SK-N-SH treated with all-trans-retinoic acid at 6 μM for 48 hours (cell line): ENCODE measurements at regions not wholly inside any gene's neighbourhood (a gene's known extent, or its start where the extent isn't known, plus 50 kb on each side); places are given as distances from the start of the nearest gene placed in this dataset.
"Not testable (repeated sequence)": the region's sequence is repeated elsewhere in the genome, so short reads cannot be mapped to it uniquely, and the experiment has no call there.

ENCODE experiments used
- ATAC-seq: fragments of 200-7000 bp; cut with Tn5 transposase; 3 replicates; pipeline ENCODE4 v1.9.1; 2020; ENCODE audit warnings: mild to moderate bottlenecking, moderate library complexity
- ARNTL ChIP-seq: fragments of 450-650 bp; formaldehyde crosslinking; IDR thresholded peaks from 2 replicates; pipeline ENCODE4 v1.5.0; 2020; ENCODE audit warnings: low read depth, mild to moderate bottlenecking, moderate library complexity, borderline replicate concordance
- CREB5 ChIP-seq: fragments of 250-450 bp; sonication (Bioruptor Pico); IDR thresholded peaks from 2 replicates; pipeline ENCODE4 v1.5.1; 2020; ENCODE audit warnings: low read depth, mild to moderate bottlenecking, moderate library complexity
- CSDC2 ChIP-seq: fragments of 250-450 bp; sonication (Bioruptor Pico); IDR thresholded peaks from 2 replicates; pipeline ENCODE4 v1.5.0; 2020; ENCODE audit warnings: mild to moderate bottlenecking, moderate library complexity
- CSRNP3 ChIP-seq: fragments of 250-450 bp; sonication (Bioruptor Pico); IDR thresholded peaks from 2 replicates; pipeline ENCODE4 v1.5.1; 2021; ENCODE audit warnings: mild to moderate bottlenecking, moderate library complexity
- GLIS3 ChIP-seq: fragments of 250-450 bp; sonication (Bioruptor Pico); IDR thresholded peaks from 2 replicates; pipeline ENCODE4 v1.5.0; 2020; ENCODE audit warnings: mild to moderate bottlenecking, moderate library complexity
- ISL1 ChIP-seq: fragments of 250-450 bp; sonication (Bioruptor Pico); IDR thresholded peaks from 2 replicates; pipeline ENCODE4 v2.1.2; 2022; ENCODE audit warnings: mild to moderate bottlenecking, moderate library complexity
- OSR1 ChIP-seq: fragments of 250-450 bp; sonication (Bioruptor Pico); IDR thresholded peaks from 2 replicates; pipeline ENCODE4 v1.8.0; 2022; ENCODE audit warnings: moderate library complexity, mild to moderate bottlenecking, inconsistent platforms
- PATZ1 ChIP-seq: fragments of 250-450 bp; sonication (Bioruptor Pico); IDR thresholded peaks from 2 replicates; pipeline ENCODE4 v1.8.0; 2020; ENCODE audit warnings: mild to moderate bottlenecking, moderate library complexity, borderline replicate concordance
- POU6F1 ChIP-seq: fragments of 250-450 bp; sonication (Bioruptor Pico); IDR thresholded peaks from 2 replicates; pipeline ENCODE4 v1.8.0; 2021; ENCODE audit warnings: low read depth, mild to moderate bottlenecking, moderate library complexity, borderline replicate concordance
- PPARA ChIP-seq: fragments of 250-450 bp; sonication (Bioruptor Pico); IDR thresholded peaks from 2 replicates; pipeline ENCODE4 v1.5.0; 2020; ENCODE audit warnings: mild to moderate bottlenecking, borderline replicate concordance
- RARB ChIP-seq: fragments of 250-450 bp; sonication (Bioruptor Pico); IDR thresholded peaks from 2 replicates; pipeline ENCODE4 v1.8.0; 2021; ENCODE audit warnings: mild to moderate bottlenecking, moderate library complexity
- SNAI2 ChIP-seq: fragments of 250-450 bp; sonication (Bioruptor Pico); IDR thresholded peaks from 2 replicates; pipeline ENCODE4 v1.5.0; 2020; ENCODE audit warnings: mild to moderate bottlenecking, moderate library complexity
- TCF4 ChIP-seq: fragments of 250-450 bp; sonication (Bioruptor Pico); IDR thresholded peaks from 2 replicates; pipeline ENCODE4 v1.8.0; 2021; ENCODE audit warnings: mild to moderate bottlenecking, moderate library complexity, borderline replicate concordance
- TOX ChIP-seq: fragments of 250-450 bp; sonication (Bioruptor Pico); IDR thresholded peaks from 2 replicates; pipeline ENCODE4 v1.8.0; 2021; ENCODE audit warnings: mild to moderate bottlenecking, moderate library complexity, borderline replicate concordance
- TSHZ2 ChIP-seq: fragments of 250-450 bp; sonication (Bioruptor Pico); IDR thresholded peaks from 2 replicates; pipeline ENCODE4 v1.5.0; 2020; ENCODE audit warnings: mild to moderate bottlenecking, moderate library complexity
- ZC3H10 ChIP-seq: fragments of 250-450 bp; sonication (Bioruptor Pico); IDR thresholded peaks from 2 replicates; pipeline ENCODE4 v1.5.1; 2021; ENCODE audit warnings: mild to moderate bottlenecking, moderate library complexity
- ZFP3 ChIP-seq: fragments of 250-450 bp; sonication (Bioruptor Pico); IDR thresholded peaks from 2 replicates; pipeline ENCODE4 v1.5.0; 2020; ENCODE audit warnings: mild to moderate bottlenecking, moderate library complexity
- ZFP30 ChIP-seq: fragments of 450-650 bp; formaldehyde crosslinking; IDR thresholded peaks from 2 replicates; pipeline ENCODE4 v1.5.0; 2022; ENCODE audit warnings: mild to moderate bottlenecking, moderate library complexity
- ZNF565 ChIP-seq: fragments of 450-650 bp; formaldehyde crosslinking; conservative IDR thresholded peaks from 2 replicates; pipeline ENCODE4 v1.5.0; 2020; ENCODE audit warnings: low read depth, mild to moderate bottlenecking, moderate library complexity
- ZNF70 ChIP-seq: fragments of 450-650 bp; formaldehyde crosslinking; IDR thresholded peaks from 2 replicates; pipeline ENCODE4 v1.5.0; 2020; ENCODE audit warnings: mild to moderate bottlenecking, moderate library complexity
- ZNF8 ChIP-seq: fragments of 450-650 bp; formaldehyde crosslinking; IDR thresholded peaks from 2 replicates; pipeline ENCODE4 v1.5.0; 2020; ENCODE audit warnings: mild to moderate bottlenecking, moderate library complexity

GRCh38 chr1:173344034-173344743, 132.9 kb upstream of the PRDX6 start:
- TF ChIP-seq ZFP3 = no peak
- TF ChIP-seq ZNF565 = no peak
- no peak for TF ChIP-seq TSHZ2
- no peak for TF ChIP-seq POU6F1 (CRISPR knock-in tag)
- no peak for ATAC-seq

- TF ChIP-seq ZNF8 (CRISPR knock-in tag) = no peak
- TF ChIP-seq ZC3H10 = no peak
- no peak for TF ChIP-seq OSR1
- TF ChIP-seq ARNTL (CRISPR knock-in tag) = no peak
- no peak for TF ChIP-seq PPARA (CRISPR knock-in tag)
- no peak for TF ChIP-seq ZFP30 (CRISPR knock-in tag)
- no peak for TF ChIP-seq CREB5 (CRISPR knock-in tag)
- TF ChIP-seq TSHZ2 = no peak
- no peak for TF ChIP-seq RARB (CRISPR knock-in tag)
- ATAC-seq = no peak
Measured at GRCh38 chr1:173347282-173347818, 129.8 kb upstream of the PRDX6 start.

GRCh38 chr1:173352635-173353034, 124.5 kb upstream of the PRDX6 start:
- ATAC-seq = not testable (repeated sequence)

- ATAC-seq = no peak
- TF ChIP-seq TSHZ2 (no peak), TCF4 (CRISPR knock-in tag) (no peak), ZNF565 (no peak), GLIS3 (CRISPR knock-in tag) (no peak), SNAI2 (CRISPR knock-in tag) (no peak), PATZ1 (CRISPR knock-in tag) (no peak), TOX (no peak), OSR1 (no peak), CSDC2 (CRISPR knock-in tag) (no peak), ZNF70 (CRISPR knock-in tag) (no peak), ISL1 (CRISPR knock-in tag) (no peak), ZFP30 (CRISPR knock-in tag) (no peak), CSRNP3 (CRISPR knock-in tag) (no peak), ZFP3 (no peak)
Measured at GRCh38 chr1:173353350-173353749, 123.8 kb upstream of the PRDX6 start.
